KBM-7 (cell line): ENCODE measurements at regions not wholly inside any gene's neighbourhood (a gene's known extent, or its start where the extent isn't known, plus 50 kb on each side); places are given as distances from the start of the nearest gene placed in this dataset.

Experiments
- DNase-seq: peaks from one replicate; pipeline ENCODE4 v3.0.0-alpha.2; 2015
- in situ Hi-C: fragments of 300-500 bp; cut with MboI; formaldehyde crosslinking; loops from 2 replicates; pipeline ENCODE4 v1.14.3; 2020; ENCODE audit warnings: low sequenced_read_pairs, low pct_unique_long_range_greater_than_20kb, mixed read lengths

- in situ Hi-C loops, result no loop called here
- DNase-seq, result no peak
These were observed 144.6 kb upstream of the FOXF1 start for GRCh38 chr16:86365513-86366273.

- in situ Hi-C loops, result no loop called here
- DNase-seq, result no peak
These were observed 143.8 kb upstream of the FOXF1 start for GRCh38 chr16:86366481-86366880.

- in situ Hi-C loops, result no loop called here
- no peak for DNase-seq
These were observed 142.8 kb upstream of the FOXF1 start for GRCh38 chr16:86367291-86368072.

- DNase-seq, result no peak
- in situ Hi-C loops, result no loop called here
These were observed 142.1 kb upstream of the FOXF1 start for GRCh38 chr16:86368261-86368660.

- in situ Hi-C loops, result no loop called here
These were observed 140.3 kb upstream of the FOXF1 start for GRCh38 chr16:86370062-86370461.

GRCh38 chr16:86371083-86371803, 139.1 kb upstream of the FOXF1 start:
- no peak for DNase-seq
- in situ Hi-C loops, result no loop called here

More at GRCh38 chr16:86370062-86370461, 140.3 kb upstream of the FOXF1 start:
- no peak for DNase-seq

GRCh38 chr16:86372193-86372592, 138.1 kb upstream of the FOXF1 start:
- in situ Hi-C loops, result no loop called here

GRCh38 chr16:86373276-86373901, 136.9 kb upstream of the FOXF1 start:
- no peak for DNase-seq
- in situ Hi-C loops, result no loop called here

More at GRCh38 chr16:86372193-86372592, 138.1 kb upstream of the FOXF1 start:
- no peak for DNase-seq

- DNase-seq, result no peak
- in situ Hi-C loops, result no loop called here
These were observed 135.7 kb upstream of the FOXF1 start for GRCh38 chr16:86374603-86375130.

- no peak for DNase-seq
- in situ Hi-C loops, result no loop called here
These were observed 135.0 kb upstream of the FOXF1 start for GRCh38 chr16:86375364-86375763.

- in situ Hi-C loops, result no loop called here
- no peak for DNase-seq
These were observed 134.5 kb upstream of the FOXF1 start for GRCh38 chr16:86375851-86376250.

GRCh38 chr16:86376837-86377236, 133.5 kb upstream of the FOXF1 start:
- in situ Hi-C loops, result no loop called here
- no peak for DNase-seq

- no peak for DNase-seq
- in situ Hi-C loops, result no loop called here
These were observed 132.9 kb upstream of the FOXF1 start for GRCh38 chr16:86377251-86378022.

GRCh38 chr16:86378128-86378527, 132.2 kb upstream of the FOXF1 start:
- no peak for DNase-seq
- in situ Hi-C loops, result no loop called here

GRCh38 chr16:86378831-86379504, 131.4 kb upstream of the FOXF1 start:
- in situ Hi-C loops, result no loop called here
- no peak for DNase-seq

- no peak for DNase-seq
- in situ Hi-C loops, result no loop called here
These were observed 130.9 kb upstream of the FOXF1 start for GRCh38 chr16:86379505-86379846.

- in situ Hi-C loops, result no loop called here
- no peak for DNase-seq
These were observed 130.3 kb upstream of the FOXF1 start for GRCh38 chr16:86380030-86380429.

GRCh38 chr16:86381491-86381890, 128.8 kb upstream of the FOXF1 start:
- in situ Hi-C loops, result no loop called here
- no peak for DNase-seq
